H9 (cell line): ENCODE measurements at regions not wholly inside any gene's neighbourhood (a gene's known extent, or its start where the extent isn't known, plus 50 kb on each side); places are given as distances from the start of the nearest gene placed in this dataset.

Experiments
- DNase-seq: peaks from one replicate; pipeline ENCODE4 v3.0.0-alpha.2; 2017
- H2AFZ ChIP-seq: one replicate; pipeline ENCODE4 v1.6.1; 2013; ENCODE audit warnings: mild to moderate bottlenecking, low read length, control low read depth, moderate library complexity
- H2AK5ac ChIP-seq: 2 replicates; pipeline ENCODE4 v1.6.1; 2013; ENCODE audit warnings: low read length, control low read depth, mixed read lengths; ENCODE audit not compliant: insufficient read length
- H2BK120ac ChIP-seq: one replicate; pipeline ENCODE4 v1.6.1; 2013; ENCODE audit warnings: low read depth, mild to moderate bottlenecking, low read length, control low read depth, inconsistent platforms; ENCODE audit not compliant: poor library complexity, severe bottlenecking
- H2BK12ac ChIP-seq: 2 replicates; pipeline ENCODE4 v1.6.1; 2013; ENCODE audit warnings: low read length, control low read depth, mixed read lengths, low read depth; ENCODE audit not compliant: insufficient read length
- H2BK15ac ChIP-seq: 2 replicates; pipeline ENCODE4 v1.6.1; 2013; ENCODE audit warnings: low read depth, low read length, control low read depth
- H2BK20ac ChIP-seq: one replicate; pipeline ENCODE4 v1.6.1; 2013; ENCODE audit warnings: low read depth, mild to moderate bottlenecking, low read length, control low read depth, inconsistent platforms; ENCODE audit not compliant: poor library complexity, severe bottlenecking
- H2BK5ac ChIP-seq: 2 replicates; pipeline ENCODE4 v1.6.1; 2013; ENCODE audit warnings: low read length, control low read depth, mixed read lengths; ENCODE audit not compliant: insufficient read length
- H3K14ac ChIP-seq: 2 replicates; pipeline ENCODE4 v1.6.1; 2013; ENCODE audit warnings: low read length, control low read depth; ENCODE audit not compliant: insufficient read depth
- H3K18ac ChIP-seq: 2 replicates; pipeline ENCODE4 v1.6.1; 2013; ENCODE audit warnings: low read depth, mild to moderate bottlenecking, mixed read lengths, low read length, control low read depth; ENCODE audit not compliant: insufficient read length
- H3K23ac ChIP-seq: 2 replicates; pipeline ENCODE4 v1.6.1; 2013; ENCODE audit warnings: low read length, control low read depth, mixed read lengths, low read depth; ENCODE audit not compliant: insufficient read length
- H3K23me2 ChIP-seq: 2 replicates; pipeline ENCODE4 v1.6.1; 2013; ENCODE audit warnings: low read depth, mild to moderate bottlenecking, mixed read lengths, low read length, control low read depth; ENCODE audit not compliant: insufficient read length, poor library complexity, severe bottlenecking
- H3K27ac ChIP-seq: 2 replicates; pipeline ENCODE4 v1.5.1; 2013; ENCODE audit warnings: low read length, control low read depth, mixed read lengths, low read depth; ENCODE audit not compliant: insufficient read length
- H3K27me3 ChIP-seq: 2 replicates; pipeline ENCODE4 v1.6.1; 2013; ENCODE audit warnings: low read length, control low read depth, inconsistent platforms; ENCODE audit not compliant: insufficient read depth
- H3K4ac ChIP-seq: 2 replicates; pipeline ENCODE4 v1.6.1; 2013; ENCODE audit warnings: low read depth, mild to moderate bottlenecking, control low read depth, inconsistent platforms, low read length, moderate library complexity
- H3K4me1 ChIP-seq: 2 replicates; pipeline ENCODE4 v1.6.1; 2013; ENCODE audit warnings: low read length, control low read depth, inconsistent platforms; ENCODE audit not compliant: insufficient read depth
- H3K4me2 ChIP-seq: 2 replicates; pipeline ENCODE4 v1.6.1; 2013; ENCODE audit warnings: low read length, control low read depth, mixed read lengths; ENCODE audit not compliant: insufficient read length, insufficient read depth
- H3K56ac ChIP-seq: 2 replicates; pipeline ENCODE4 v1.6.1; 2013; ENCODE audit warnings: low read depth, mild to moderate bottlenecking, mixed read lengths, low read length, control low read depth; ENCODE audit not compliant: insufficient read length
- H3K79me1 ChIP-seq: 2 replicates; pipeline ENCODE4 v1.6.1; 2013; ENCODE audit warnings: low read depth, mild to moderate bottlenecking, moderate library complexity, low read length, control low read depth, inconsistent platforms; ENCODE audit not compliant: insufficient read depth, poor library complexity, severe bottlenecking
- H3K79me2 ChIP-seq: 2 replicates; pipeline ENCODE4 v1.6.1; 2013; ENCODE audit warnings: low read length, control low read depth, inconsistent platforms; ENCODE audit not compliant: insufficient read depth
- H3K9ac ChIP-seq: 2 replicates; pipeline ENCODE4 v1.6.1; 2013; ENCODE audit warnings: low read length, control low read depth, mixed read lengths; ENCODE audit not compliant: insufficient read length; ENCODE audit errors: extremely low read depth
- H3K9me3 ChIP-seq: one replicate; pipeline ENCODE4 v1.6.1; 2013; ENCODE audit warnings: low read depth, low read length, inconsistent platforms; ENCODE audit not compliant: control insufficient read depth
- H3T11ph ChIP-seq: one replicate; pipeline ENCODE4 v1.6.1; 2013; ENCODE audit warnings: mild to moderate bottlenecking, low read length, control low read depth, inconsistent platforms
- H4K20me1 ChIP-seq: one replicate; pipeline ENCODE4 v1.6.1; 2013; ENCODE audit not compliant: control insufficient read depth, insufficient read length, insufficient read depth
- H4K5ac ChIP-seq: 2 replicates; pipeline ENCODE4 v1.6.1; 2013; ENCODE audit warnings: low read depth, mild to moderate bottlenecking, mixed read lengths, low read length, control low read depth; ENCODE audit not compliant: insufficient read length
- H4K8ac ChIP-seq: replicated peaks from 2 replicates; pipeline ENCODE4 v1.6.1; 2013; ENCODE audit warnings: low read length, control low read depth, mixed read lengths, low read depth; ENCODE audit not compliant: insufficient read length
- H4K91ac ChIP-seq: 2 replicates; pipeline ENCODE4 v1.6.1; 2013; ENCODE audit warnings: low read depth, mild to moderate bottlenecking, moderate library complexity, mixed read lengths, low read length, control low read depth; ENCODE audit not compliant: insufficient read length
- H3K27ac Mint-ChIP-seq, 3 experiments: 2 replicates in 2 of 3; 3 replicates in 1 of 3; pipeline ENCODE4 v1.8.0; 2020 to 2021; ENCODE audit warnings: mixed read lengths in 3 of 3, mild to moderate bottlenecking in 1 of 3, moderate library complexity in 1 of 3
- H3K27me3 Mint-ChIP-seq: 2 replicates; pipeline ENCODE4 v1.8.0; 2021; ENCODE audit warnings: low read depth, mild to moderate bottlenecking, moderate library complexity, mixed read lengths
- H3K36me3 Mint-ChIP-seq, 3 experiments: 2 replicates in 2 of 3; 3 replicates in 1 of 3; pipeline ENCODE4 v1.8.0; 2020 to 2021; ENCODE audit warnings: low read depth in 3 of 3, mixed read lengths in 3 of 3; ENCODE audit not compliant: insufficient read depth in 1 of 3
- H3K4me1 Mint-ChIP-seq, 2 experiments: 2 replicates each; pipeline ENCODE4 v1.8.0; 2020; ENCODE audit warnings: mixed read lengths in 2 of 2
- H3K4me3 Mint-ChIP-seq, 2 experiments: 2 replicates in 1 of 2; 3 replicates in 1 of 2; pipeline ENCODE4 v1.8.0; 2020 to 2021; ENCODE audit warnings: mild to moderate bottlenecking in 2 of 2, mixed read lengths in 2 of 2, moderate library complexity in 1 of 2
- H3K9me3 Mint-ChIP-seq, 2 experiments: 2 replicates in 1 of 2; 3 replicates in 1 of 2; pipeline ENCODE4 v1.8.0; 2020; ENCODE audit warnings: mild to moderate bottlenecking in 2 of 2, mixed read lengths in 2 of 2, moderate library complexity in 1 of 2
- WGBS: extraction: QIAGEN DNeasy Blood & Tissue Kit; methylation state at CpG from one replicate; pipeline ENCODE4 v1.1.7; 2013; ENCODE audit warnings: missing lambda C conversion rate, low lambda C conversion rate, mixed read lengths; ENCODE audit not compliant: insufficient read length; ENCODE audit errors: extremely low coverage; 5-methylcytosine and 5-hydroxymethylcytosine counted together
- TF ChIP-seq, protein P1 (sequence below): fragments of 200-600 bp; sonication (generic); conservative IDR thresholded peaks from 3 replicates; pipeline ENCODE4 v1.8.0; 2021; ENCODE audit warnings: antibody characterized with exemption, mild to moderate bottlenecking

DNA sequence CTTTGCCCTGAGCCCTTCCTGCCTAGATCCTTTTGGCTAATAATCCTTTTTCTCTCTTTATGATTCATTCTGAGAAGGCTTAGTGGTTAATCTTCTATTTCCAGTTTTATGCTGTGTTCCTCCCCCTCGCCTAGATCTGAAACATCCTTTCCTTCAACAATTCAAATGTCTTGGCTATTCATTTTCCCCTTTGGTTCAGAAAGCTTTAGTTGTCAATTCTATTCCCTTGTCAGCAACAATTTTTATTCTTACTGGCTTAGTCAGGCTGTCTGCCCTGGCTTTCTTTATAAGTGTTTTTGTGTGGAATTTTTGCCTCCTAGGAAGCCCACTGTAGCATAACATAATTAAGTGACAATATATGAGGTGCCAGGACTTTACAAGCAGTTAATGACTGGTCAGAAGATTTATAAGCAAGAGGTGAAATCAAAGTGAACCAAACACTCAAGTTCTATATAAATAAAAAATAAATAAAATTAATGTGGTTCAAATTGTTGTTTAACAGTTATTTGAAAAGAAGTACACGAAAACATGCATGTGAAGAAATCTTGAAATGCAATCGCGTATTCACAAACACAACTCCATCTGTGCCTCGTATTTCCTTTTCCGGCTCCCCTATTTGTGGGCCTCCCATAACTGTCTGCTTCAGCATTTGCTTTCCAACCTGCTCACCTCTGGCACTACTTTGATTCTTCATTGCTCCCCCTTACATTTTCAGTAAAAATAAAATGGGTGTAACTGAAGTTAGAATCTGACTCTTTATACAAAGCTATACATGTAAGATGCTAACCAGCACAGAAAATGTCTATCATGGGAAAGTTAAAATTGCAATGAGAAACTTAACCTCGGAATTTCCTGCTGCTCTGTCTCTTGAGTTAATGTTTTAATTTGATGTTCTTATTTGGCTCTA is 235.4 kb downstream of the SPRY1 start:
- no peak overlapping the region for H2BK15ac ChIP-seq
- H2AFZ ChIP-seq: no peak overlapping the region
- peaks cover 5 to 7% of the 10 kb centered on the region in 2 experiments for H3K4me1 Mint-ChIP-seq
- no peaks in the 10 kb centered on the region for H3K9me3 ChIP-seq
- H2BK120ac ChIP-seq: no peak overlapping the region
- H3K79me1 ChIP-seq: no peaks in the 10 kb centered on the region
- peaks cover 4 to 17% of the 10 kb centered on the region in 2 experiments; a peak in 4 of 5 replicates for H3K9me3 Mint-ChIP-seq
- H3K56ac ChIP-seq: no peak overlapping the region
- no peak overlapping the region for H3K18ac ChIP-seq
- H3K27ac ChIP-seq: no peak overlapping the region
- TF ChIP-seq, protein P1, sequence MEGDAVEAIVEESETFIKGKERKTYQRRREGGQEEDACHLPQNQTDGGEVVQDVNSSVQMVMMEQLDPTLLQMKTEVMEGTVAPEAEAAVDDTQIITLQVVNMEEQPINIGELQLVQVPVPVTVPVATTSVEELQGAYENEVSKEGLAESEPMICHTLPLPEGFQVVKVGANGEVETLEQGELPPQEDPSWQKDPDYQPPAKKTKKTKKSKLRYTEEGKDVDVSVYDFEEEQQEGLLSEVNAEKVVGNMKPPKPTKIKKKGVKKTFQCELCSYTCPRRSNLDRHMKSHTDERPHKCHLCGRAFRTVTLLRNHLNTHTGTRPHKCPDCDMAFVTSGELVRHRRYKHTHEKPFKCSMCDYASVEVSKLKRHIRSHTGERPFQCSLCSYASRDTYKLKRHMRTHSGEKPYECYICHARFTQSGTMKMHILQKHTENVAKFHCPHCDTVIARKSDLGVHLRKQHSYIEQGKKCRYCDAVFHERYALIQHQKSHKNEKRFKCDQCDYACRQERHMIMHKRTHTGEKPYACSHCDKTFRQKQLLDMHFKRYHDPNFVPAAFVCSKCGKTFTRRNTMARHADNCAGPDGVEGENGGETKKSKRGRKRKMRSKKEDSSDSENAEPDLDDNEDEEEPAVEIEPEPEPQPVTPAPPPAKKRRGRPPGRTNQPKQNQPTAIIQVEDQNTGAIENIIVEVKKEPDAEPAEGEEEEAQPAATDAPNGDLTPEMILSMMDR: no peak
- H3K79me2 ChIP-seq: no peaks in the 10 kb centered on the region
- DNase-seq: no peak
- no peak overlapping the region for H2BK5ac ChIP-seq
- H4K5ac ChIP-seq: no peak overlapping the region
- H3K36me3 Mint-ChIP-seq: peaks cover 8 to 20% (median 9%) of the 10 kb centered on the region in 3 experiments; a peak in 6 of 7 replicates
- H3K4me1 ChIP-seq: no peaks in the 10 kb centered on the region
- H4K20me1 ChIP-seq: no peaks in the 10 kb centered on the region
- no peak overlapping the region for H4K8ac ChIP-seq
- H3K27me3 ChIP-seq: no peaks in the 10 kb centered on the region
- H2BK12ac ChIP-seq: no peak overlapping the region
- H2AK5ac ChIP-seq: no peak overlapping the region
- H3K27ac Mint-ChIP-seq: peak overlapping the region in 2 of 3 experiments; percentile 1 to 2; a peak in 1 of 7 replicates
- no peak overlapping the region for H3T11ph ChIP-seq
- no peaks in the 10 kb centered on the region; the same call in 1 of the 2 replicates for H3K27me3 Mint-ChIP-seq
- H3K23ac ChIP-seq: no peak overlapping the region
- no peak overlapping the region for H3K14ac ChIP-seq
- H3K4me2 ChIP-seq: no peak overlapping the region
- H3K4me3 Mint-ChIP-seq: no peak overlapping the region; a peak in 1 of 5 replicates
- no CpG with 5 or more reads among the region's 7 CpGs for WGBS
- H3K23me2 ChIP-seq: no peaks in the 10 kb centered on the region
- H3K9ac ChIP-seq: no peak overlapping the region
- H2BK20ac ChIP-seq: no peak overlapping the region
- H4K91ac ChIP-seq: no peak overlapping the region
- no peak overlapping the region for H3K4ac ChIP-seq
